Transverse colon (tissue), 4 donors: ENCODE measurements at regions not wholly inside any gene's neighbourhood (a gene's known extent, or its start where the extent isn't known, plus 50 kb on each side); places are given as distances from the start of the nearest gene placed in this dataset.

Experiments
- CTCF ChIP-seq, 5 experiments: fragments of 200-600 bp in 3 of 5; fragments of 450-650 bp in 2 of 5; sonication (generic) in 3 of 5; IDR thresholded peaks; 1 replicate in 2 of 5; 2 replicates in 3 of 5; pipeline ENCODE4 v1.5.1; 2016 to 2017; ENCODE audit warnings: antibody characterized with exemption in 5 of 5, inconsistent platforms in 3 of 5, mild to moderate bottlenecking in 2 of 5, moderate library complexity in 1 of 5
- EP300 ChIP-seq: sonication (generic); formaldehyde crosslinking; IDR thresholded peaks from one replicate; pipeline ENCODE4 v1.6.1; 2017; ENCODE audit warnings: antibody characterized with exemption, low read depth
- POLR2A ChIP-seq: fragments of 450-650 bp; IDR thresholded peaks from one replicate; pipeline ENCODE4 v1.6.1; 2016; ENCODE audit warnings: antibody characterized with exemption, mild to moderate bottlenecking, moderate library complexity
- POLR2AphosphoS5 ChIP-seq, 3 donors: sonication (generic); formaldehyde crosslinking; IDR thresholded peaks; one replicate each; pipeline ENCODE4 v1.6.1; 2016; ENCODE audit warnings: antibody characterized with exemption in 3 of 3

DNA sequence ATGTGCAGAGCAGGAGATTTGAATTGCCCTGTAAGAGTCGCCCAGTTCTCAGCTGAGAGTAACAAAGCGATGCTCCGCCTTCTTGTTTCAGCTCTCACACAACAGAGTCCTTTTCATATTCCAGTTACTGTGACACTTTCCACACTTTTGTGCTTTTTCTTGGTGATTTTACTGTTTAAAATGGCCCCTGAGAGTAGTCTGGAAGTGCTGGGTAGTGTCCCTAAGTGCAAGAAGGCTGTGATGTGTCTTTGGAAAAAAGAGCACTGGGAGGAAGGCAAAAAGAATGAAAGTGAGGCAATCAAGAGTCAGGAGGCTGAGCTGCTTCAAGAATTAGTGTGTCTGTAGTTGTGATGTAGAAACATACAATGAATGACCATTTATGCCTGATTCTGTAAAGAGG, 201.2 kb upstream of the SEMA3E start:
- TF ChIP-seq CTCF (IDR thresholded peaks at IDR 0.05): no peak
- TF ChIP-seq POLR2A: no peak
- TF ChIP-seq POLR2AphosphoS5 (IDR thresholded peaks at IDR 0.05): no peak
- no peak for TF ChIP-seq EP300
